Panc1 (cell line): ENCODE measurements at regions not wholly inside any gene's neighbourhood (a gene's known extent, or its start where the extent isn't known, plus 50 kb on each side); places are given as distances from the start of the nearest gene placed in this dataset.

ENCODE experiments used
- ATAC-seq: fragments of 200-7000 bp; cut with Tn5 transposase; 2 replicates; pipeline ENCODE4 v1.9.1; 2020; ENCODE audit warnings: mild to moderate bottlenecking, moderate library complexity
- BruUV-seq: library from RNA; stranded (reverse); fragments of 400-500 nt; replicated peaks from 2 replicates; lab custom pipeline; 2021; lab: Mats Ljungman, UMichigan
- CTCF ChIA-PET: fragments of 300-600 bp; sonication (Branson Sonifier 250); formaldehyde crosslinking; loops from one replicate; lab custom pipeline; 2022; ENCODE audit warnings: antibody characterized with exemption; lab: Charles Lee
- POLR2A ChIA-PET: fragments of 300-600 bp; sonication (Branson Sonifier 250); formaldehyde crosslinking; loops from one replicate; lab custom pipeline; 2022; ENCODE audit warnings: antibody characterized with exemption; lab: Charles Lee
- DNase-seq: peaks from one replicate; pipeline ENCODE4 v3.0.0-alpha.2; 2010; ENCODE audit warnings: low read depth, low spot score
- H3K27ac ChIP-seq: 2 replicates; pipeline ENCODE4 v1.5.1; 2011; ENCODE audit warnings: mild to moderate bottlenecking, low read length, inconsistent platforms
- H3K27me3 ChIP-seq: fragments of 200-500 bp; sonication (Bioruptor generic); 2 replicates; pipeline ENCODE4 v1.6.0; 2014; ENCODE audit warnings: low read length, inconsistent platforms; ENCODE audit not compliant: control insufficient read depth, insufficient read depth
- H3K36me3 ChIP-seq: fragments of 200-500 bp; sonication (Bioruptor generic); 2 replicates; pipeline ENCODE4 v1.5.1; 2014; ENCODE audit warnings: inconsistent platforms, mild to moderate bottlenecking, low read length, moderate library complexity; ENCODE audit not compliant: control insufficient read depth, insufficient read depth
- H3K4me1 ChIP-seq: 2 replicates; pipeline ENCODE4 v1.5.1; 2011; ENCODE audit warnings: inconsistent platforms, mild to moderate bottlenecking, low read length, moderate library complexity; ENCODE audit not compliant: control insufficient read depth, insufficient read depth
- H3K4me3 ChIP-seq, 2 experiments: 2 replicates each; pipeline ENCODE4 v1.5.1; 2011 to 2012; ENCODE audit warnings: low read depth in 2 of 2, low read length in 2 of 2, mild to moderate bottlenecking in 2 of 2, inconsistent platforms in 1 of 2, moderate library complexity in 1 of 2
- H3K9me3 ChIP-seq: fragments of 200-500 bp; sonication (Bioruptor generic); 2 replicates; pipeline ENCODE4 v1.5.1; 2014; ENCODE audit warnings: low read depth, mild to moderate bottlenecking, inconsistent platforms, low read length, moderate library complexity; ENCODE audit not compliant: control insufficient read depth, insufficient read depth
- CTCF ChIP-seq: fragments of 450-650 bp; IDR thresholded peaks from 2 replicates; pipeline ENCODE4 v1.5.1; 2017; ENCODE audit warnings: mild to moderate bottlenecking
- POLR2AphosphoS5 ChIP-seq: IDR thresholded peaks from 2 replicates; pipeline ENCODE4 v1.6.1; 2012; ENCODE audit warnings: mild to moderate bottlenecking, low read depth, low read length, moderate library complexity
- SIN3A ChIP-seq: IDR thresholded peaks from 2 replicates; pipeline ENCODE4 v1.6.1; 2012; ENCODE audit warnings: low read depth, mild to moderate bottlenecking, low read length, moderate library complexity, borderline replicate concordance; ENCODE audit not compliant: insufficient read depth
- TCF7L2 ChIP-seq: IDR thresholded peaks from 2 replicates; pipeline ENCODE4 v1.6.1; 2011; ENCODE audit warnings: mild to moderate bottlenecking, low read depth, low read length, inconsistent platforms
- in situ Hi-C: cut with HindIII; loops from 2 replicates; pipeline ENCODE4 v1.10.0; 2016; ENCODE audit warnings: low sequenced_read_pairs, low pct_unique_long_range_greater_than_20kb
- intact Hi-C: fragments of 100-400 bp; cut with micrococcal nuclease; formaldehyde crosslinking; loops from one replicate; pipeline ENCODE4 v1.10.0; 2022; ENCODE audit not compliant: unreplicated experiment
- TF ChIP-seq, protein P1 (sequence below), 2 experiments: IDR thresholded peaks; 2 replicates each; pipeline ENCODE4 v1.6.1; 2011 to 2012; ENCODE audit warnings: low read depth in 2 of 2, control low read depth in 1 of 2, low read length in 1 of 2, mild to moderate bottlenecking in 1 of 2, moderate library complexity in 1 of 2; ENCODE audit not compliant: insufficient read depth in 1 of 2

DNA sequence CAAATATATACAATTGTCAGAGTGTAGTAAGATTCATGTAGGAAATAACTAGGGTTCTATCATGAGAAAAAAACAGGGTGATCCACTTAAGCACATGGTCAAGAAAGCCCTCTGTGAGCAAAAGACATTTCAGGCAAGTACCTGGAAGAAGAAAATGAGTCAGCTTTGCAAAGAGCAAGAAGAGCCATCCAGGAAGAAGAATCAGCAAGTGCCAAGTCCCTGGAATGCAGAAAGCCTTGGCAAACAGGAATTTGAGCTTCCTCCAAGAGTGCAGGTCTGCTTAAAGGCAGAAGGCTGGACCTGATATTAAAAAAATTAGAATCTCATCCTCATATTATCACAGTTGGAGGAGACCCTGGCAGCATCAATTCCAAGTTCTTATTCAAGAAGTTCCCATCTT lies 188.5 kb upstream of the CELF4 start:
- ChIA-PET POLR2A (no interaction called here), CTCF (no interaction called here)
- in situ Hi-C loops (no loop called here), intact Hi-C loops (no loop called here)
- Histone ChIP-seq H3K36me3 (no peaks in the 10 kb centered on the region), H3K27me3 (no peaks in the 10 kb centered on the region), H3K4me3 (no peak overlapping the region), H3K9me3 (no peaks in the 10 kb centered on the region), H3K4me1 (no peaks in the 10 kb centered on the region), H3K27ac (no peak overlapping the region)
- no peak for DNase-seq
- ATAC-seq, result no peak
- no TSS peak for BruUV-seq
- TF ChIP-seq, protein P1, sequence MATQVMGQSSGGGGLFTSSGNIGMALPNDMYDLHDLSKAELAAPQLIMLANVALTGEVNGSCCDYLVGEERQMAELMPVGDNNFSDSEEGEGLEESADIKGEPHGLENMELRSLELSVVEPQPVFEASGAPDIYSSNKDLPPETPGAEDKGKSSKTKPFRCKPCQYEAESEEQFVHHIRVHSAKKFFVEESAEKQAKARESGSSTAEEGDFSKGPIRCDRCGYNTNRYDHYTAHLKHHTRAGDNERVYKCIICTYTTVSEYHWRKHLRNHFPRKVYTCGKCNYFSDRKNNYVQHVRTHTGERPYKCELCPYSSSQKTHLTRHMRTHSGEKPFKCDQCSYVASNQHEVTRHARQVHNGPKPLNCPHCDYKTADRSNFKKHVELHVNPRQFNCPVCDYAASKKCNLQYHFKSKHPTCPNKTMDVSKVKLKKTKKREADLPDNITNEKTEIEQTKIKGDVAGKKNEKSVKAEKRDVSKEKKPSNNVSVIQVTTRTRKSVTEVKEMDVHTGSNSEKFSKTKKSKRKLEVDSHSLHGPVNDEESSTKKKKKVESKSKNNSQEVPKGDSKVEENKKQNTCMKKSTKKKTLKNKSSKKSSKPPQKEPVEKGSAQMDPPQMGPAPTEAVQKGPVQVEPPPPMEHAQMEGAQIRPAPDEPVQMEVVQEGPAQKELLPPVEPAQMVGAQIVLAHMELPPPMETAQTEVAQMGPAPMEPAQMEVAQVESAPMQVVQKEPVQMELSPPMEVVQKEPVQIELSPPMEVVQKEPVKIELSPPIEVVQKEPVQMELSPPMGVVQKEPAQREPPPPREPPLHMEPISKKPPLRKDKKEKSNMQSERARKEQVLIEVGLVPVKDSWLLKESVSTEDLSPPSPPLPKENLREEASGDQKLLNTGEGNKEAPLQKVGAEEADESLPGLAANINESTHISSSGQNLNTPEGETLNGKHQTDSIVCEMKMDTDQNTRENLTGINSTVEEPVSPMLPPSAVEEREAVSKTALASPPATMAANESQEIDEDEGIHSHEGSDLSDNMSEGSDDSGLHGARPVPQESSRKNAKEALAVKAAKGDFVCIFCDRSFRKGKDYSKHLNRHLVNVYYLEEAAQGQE (IDR thresholded peaks at IDR 0.05; ENCODE audit: insufficient read depth in 1 of 2, low read depth in 2 of 2, low read length in 1 of 2), result no peak
- TF ChIP-seq POLR2AphosphoS5, result no peak
- no peak for TF ChIP-seq TCF7L2
- no peak for TF ChIP-seq SIN3A
- no peak for TF ChIP-seq CTCF

GRCh38 chr18:37742436-37742835 lies 176.8 kb upstream of the CELF4 start:
- DNase-seq, result no peak
- BruUV-seq, result no TSS peak
- in situ Hi-C loops (no loop called here), intact Hi-C loops (no loop called here)
- Histone ChIP-seq H3K4me3 (no peak overlapping the region), H3K36me3 (no peaks in the 10 kb centered on the region), H3K4me1 (no peaks in the 10 kb centered on the region), H3K27ac (no peak overlapping the region), H3K9me3 (no peaks in the 10 kb centered on the region), H3K27me3 (no peaks in the 10 kb centered on the region; the same call in 1 of the 2 replicates)
- POLR2A ChIA-PET, result no interaction called here
- CTCF ChIA-PET, result no interaction called here
- ATAC-seq, result no peak
- TF ChIP-seq POLR2AphosphoS5, result no peak
- TF ChIP-seq TCF7L2, result no peak
- TF ChIP-seq CTCF, result no peak
- TF ChIP-seq SIN3A, result no peak
- TF ChIP-seq, protein P1 (IDR thresholded peaks at IDR 0.05; ENCODE audit: insufficient read depth in 1 of 2, low read depth in 2 of 2, low read length in 1 of 2), result no peak
